ENCODE measurements at regions not wholly inside any gene's neighbourhood (a gene's known extent, or its start where the extent isn't known, plus 50 kb on each side); places are given as distances from the start of the nearest gene placed in this dataset.
"Not testable (repeated sequence)": the region's sequence is repeated elsewhere in the genome, so short reads cannot be mapped to it uniquely, and the experiment has no call there.

DNA sequence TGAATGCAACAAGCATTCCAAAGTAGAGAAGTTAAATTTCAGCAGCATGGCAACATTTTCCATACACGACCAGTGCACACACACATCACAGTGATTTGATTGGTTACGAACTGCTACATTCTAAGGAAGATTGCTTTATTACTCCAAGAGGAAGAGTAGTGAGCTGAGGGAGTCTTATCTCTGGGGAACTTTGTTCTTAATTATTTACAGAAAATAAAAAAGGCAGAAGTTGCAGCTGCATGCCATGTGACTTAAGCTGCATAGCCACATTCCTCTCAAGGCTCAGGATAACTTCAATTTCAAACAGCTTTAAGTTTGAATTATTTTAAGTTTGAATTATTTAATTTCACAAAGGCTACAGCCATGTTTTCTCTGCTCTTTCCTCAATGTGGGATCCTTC, 71.6 kb upstream of the HSPB3 start:
- Mint-ChIP-seq H3K27me3 (peaks cover 11% of the 10 kb centered on the region), H3K36me3 (peaks cover 3% of the 10 kb centered on the region), H3K9me3 (peaks cover 0 to 4% (median 0%) of the 10 kb centered on the region in 3 donors), H3K4me3 (no peak overlapping the region), H3K4me1 (no peaks in the 10 kb centered on the region), H3K27ac (no peak overlapping the region)

DNA sequence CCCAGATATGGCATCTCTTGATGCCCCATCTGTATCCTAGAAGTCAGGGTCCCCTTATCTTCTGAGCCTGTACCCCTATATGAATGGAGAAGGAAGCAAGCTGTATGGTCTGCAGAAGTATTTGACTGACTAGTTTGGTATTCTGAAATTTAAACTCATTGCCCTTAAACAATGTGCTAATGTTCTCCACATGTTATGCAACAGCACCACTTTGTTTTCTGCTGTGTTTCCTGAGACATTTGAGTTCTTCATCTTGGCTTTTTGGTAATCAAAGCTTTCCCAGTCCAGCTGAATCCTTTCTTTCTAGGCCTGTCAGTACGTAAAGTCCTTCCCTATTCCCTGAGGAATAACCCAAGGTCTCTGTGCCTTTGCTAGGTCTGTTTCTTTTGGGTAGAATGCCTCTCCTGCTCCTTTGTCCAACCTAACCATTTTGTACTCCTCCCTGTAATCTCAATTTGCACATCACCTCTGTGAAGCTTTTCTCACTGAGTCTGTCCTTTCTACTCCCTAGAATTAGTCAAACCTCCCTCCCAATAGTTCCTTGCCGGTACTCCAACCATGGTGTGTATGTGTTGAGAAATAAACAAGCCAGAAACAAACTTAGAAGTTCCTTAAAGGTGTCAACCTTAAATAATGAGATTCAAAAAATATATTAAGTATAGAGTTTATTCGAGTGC, 72.1 kb upstream of the HSPB3 start:
- Mint-ChIP-seq H3K27ac (no peak overlapping the region), H3K27me3 (peaks cover 16% of the 10 kb centered on the region), H3K4me3 (no peak overlapping the region), H3K4me1 (no peaks in the 10 kb centered on the region), H3K9me3 (peaks cover 0 to 4% (median 0%) of the 10 kb centered on the region in 3 donors), H3K36me3 (peaks cover 3% of the 10 kb centered on the region)

DNA sequence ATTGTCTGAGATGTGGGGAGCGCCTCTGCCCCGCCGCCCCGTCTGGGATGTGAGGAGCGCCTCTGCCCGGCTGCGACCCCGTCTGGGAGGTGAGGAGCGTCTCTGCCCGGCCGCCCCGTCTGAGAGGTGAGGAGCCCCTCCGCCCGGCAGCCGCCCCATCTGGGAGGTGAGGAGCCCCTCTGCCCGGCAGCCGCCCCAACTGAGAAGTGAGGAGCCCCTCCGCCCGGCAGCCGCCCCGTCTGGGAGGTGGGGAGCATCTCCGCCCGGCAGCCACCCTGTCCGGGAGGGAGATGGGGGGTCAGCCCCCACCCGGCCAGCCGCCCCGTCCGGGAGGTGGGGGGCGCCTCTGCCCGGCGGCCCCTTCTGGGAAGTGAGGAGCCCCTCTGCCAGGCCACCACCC, 70.9 kb upstream of the ARL15 start:
- not testable (repeated sequence) for H3K27ac Mint-ChIP-seq, H3K9me3 Mint-ChIP-seq, H3K4me3 Mint-ChIP-seq, H3K36me3 Mint-ChIP-seq, H3K4me1 Mint-ChIP-seq
- H3K27me3 Mint-ChIP-seq, result peaks cover 15% of the 10 kb centered on the region

GRCh38 chr5:54379590-54379989, 69.2 kb upstream of the ARL15 start:
- peaks cover 0 to 4% (median 1%) of the 10 kb centered on the region in 3 donors for H3K9me3 Mint-ChIP-seq
- H3K4me1 Mint-ChIP-seq, result no peaks in the 10 kb centered on the region
- no peak overlapping the region for H3K4me3 Mint-ChIP-seq
- H3K27ac Mint-ChIP-seq, result no peak overlapping the region
- peaks cover 21% of the 10 kb centered on the region for H3K27me3 Mint-ChIP-seq
- peaks cover 3% of the 10 kb centered on the region for H3K36me3 Mint-ChIP-seq

DNA sequence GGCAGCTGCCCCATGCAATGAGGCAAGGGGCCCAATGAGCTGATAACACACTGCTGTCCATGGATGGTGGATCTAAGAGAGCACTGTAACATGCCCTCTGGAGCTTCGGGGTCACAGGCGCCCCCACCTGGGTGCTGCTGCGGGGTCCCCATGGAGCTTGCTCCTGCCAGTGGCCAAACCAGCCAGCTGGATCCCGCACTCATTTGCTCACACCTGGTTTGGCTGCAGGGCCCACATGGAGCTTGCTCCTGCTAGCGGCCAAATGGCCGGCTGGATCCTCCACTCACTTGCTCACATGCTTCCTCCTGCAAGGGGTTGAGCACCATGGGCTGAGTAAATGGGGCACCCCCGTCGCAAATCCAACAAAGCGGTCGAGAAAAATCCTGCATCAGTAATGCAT, 68.3 kb upstream of the ARL15 start:
- Mint-ChIP-seq H3K36me3 (peaks cover 3% of the 10 kb centered on the region), H3K27ac (no peak overlapping the region), H3K4me1 (no peaks in the 10 kb centered on the region), H3K27me3 (peaks cover 24% of the 10 kb centered on the region), H3K4me3 (no peak overlapping the region), H3K9me3 (peaks cover 0 to 7% (median 1%) of the 10 kb centered on the region in 3 donors)

GRCh38 chr5:54377339-54377738, 67.0 kb upstream of the ARL15 start:
- H3K36me3 Mint-ChIP-seq, H3K4me1 Mint-ChIP-seq, H3K27ac Mint-ChIP-seq, H3K4me3 Mint-ChIP-seq: not testable (repeated sequence)
- peaks cover 21% of the 10 kb centered on the region for H3K27me3 Mint-ChIP-seq
- peaks cover 1 to 10% (median 3%) of the 10 kb centered on the region in 3 donors for H3K9me3 Mint-ChIP-seq

DNA sequence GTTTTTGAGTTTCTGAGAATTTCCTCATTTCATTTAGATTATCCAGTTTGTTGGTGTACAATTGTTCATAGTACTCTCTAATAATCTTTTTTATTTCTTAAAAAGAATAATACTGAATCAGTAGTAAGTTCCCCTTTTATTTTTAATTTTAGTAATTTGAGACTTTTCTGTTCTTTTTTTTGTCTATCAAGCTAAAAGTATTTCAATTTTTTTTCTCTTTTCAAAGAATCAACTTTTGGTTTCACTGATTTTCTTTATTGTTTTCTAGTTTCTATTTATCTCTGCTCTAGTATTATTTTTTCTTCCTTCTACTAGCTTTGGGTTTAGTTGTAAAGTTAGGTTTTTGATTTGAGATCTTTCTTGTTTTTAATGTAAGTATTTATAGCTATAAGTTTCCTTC, 60.6 kb upstream of the ARL15 start:
- Mint-ChIP-seq H3K27me3 (peaks cover 12% of the 10 kb centered on the region), H3K9me3 (peaks cover 0 to 6% (median 3%) of the 10 kb centered on the region in 3 donors), H3K4me3 (no peak overlapping the region), H3K36me3 (peaks cover 1% of the 10 kb centered on the region), H3K27ac (no peak overlapping the region), H3K4me1 (no peaks in the 10 kb centered on the region)

- no peak overlapping the region for H3K27ac Mint-ChIP-seq
- peaks cover 2% of the 10 kb centered on the region for H3K27me3 Mint-ChIP-seq
- H3K36me3 Mint-ChIP-seq, result peaks cover 1% of the 10 kb centered on the region
- H3K9me3 Mint-ChIP-seq, result peaks cover 0 to 3% (median 0%) of the 10 kb centered on the region in 3 donors
- H3K4me3 Mint-ChIP-seq, result no peak overlapping the region
- H3K4me1 Mint-ChIP-seq, result peaks cover 0 to 4% (median 2%) of the 10 kb centered on the region in 3 donors
These were observed 57.5 kb upstream of the ARL15 start for GRCh38 chr5:54367844-54368243.

DNA sequence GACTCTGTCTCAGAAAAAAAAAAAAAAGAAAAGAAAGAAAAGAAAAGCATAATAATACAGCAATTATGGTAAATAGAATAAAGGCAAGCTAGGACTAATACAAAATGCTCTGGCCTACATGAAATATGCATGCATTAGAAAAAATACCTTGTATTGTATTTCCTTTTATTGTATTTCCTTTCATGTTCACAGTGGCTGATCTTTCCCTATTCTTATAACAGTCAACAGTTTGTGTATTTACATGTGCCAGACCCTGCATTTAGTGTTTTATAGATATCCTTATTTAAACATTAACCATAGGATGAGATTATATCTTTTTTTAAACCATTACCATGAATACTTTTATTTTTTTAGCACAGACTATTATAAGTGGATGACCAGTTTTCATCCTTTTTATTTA, 56.3 kb upstream of the ARL15 start:
- Mint-ChIP-seq H3K4me1 (peaks cover 0 to 5% (median 3%) of the 10 kb centered on the region in 3 donors), H3K27me3 (peaks cover 8% of the 10 kb centered on the region), H3K4me3 (no peak overlapping the region), H3K36me3 (no peaks in the 10 kb centered on the region), H3K9me3 (no peaks in the 10 kb centered on the region), H3K27ac (no peak overlapping the region)

GRCh38 chr5:54363669-54364068, 53.3 kb upstream of the ARL15 start:
- no peaks in the 10 kb centered on the region for H3K36me3 Mint-ChIP-seq
- H3K9me3 Mint-ChIP-seq, result no peaks in the 10 kb centered on the region
- H3K27ac Mint-ChIP-seq, result no peak overlapping the region
- peaks cover 19% of the 10 kb centered on the region for H3K27me3 Mint-ChIP-seq
- peaks cover 0 to 5% (median 3%) of the 10 kb centered on the region in 3 donors for H3K4me1 Mint-ChIP-seq
- no peak overlapping the region for H3K4me3 Mint-ChIP-seq

DNA sequence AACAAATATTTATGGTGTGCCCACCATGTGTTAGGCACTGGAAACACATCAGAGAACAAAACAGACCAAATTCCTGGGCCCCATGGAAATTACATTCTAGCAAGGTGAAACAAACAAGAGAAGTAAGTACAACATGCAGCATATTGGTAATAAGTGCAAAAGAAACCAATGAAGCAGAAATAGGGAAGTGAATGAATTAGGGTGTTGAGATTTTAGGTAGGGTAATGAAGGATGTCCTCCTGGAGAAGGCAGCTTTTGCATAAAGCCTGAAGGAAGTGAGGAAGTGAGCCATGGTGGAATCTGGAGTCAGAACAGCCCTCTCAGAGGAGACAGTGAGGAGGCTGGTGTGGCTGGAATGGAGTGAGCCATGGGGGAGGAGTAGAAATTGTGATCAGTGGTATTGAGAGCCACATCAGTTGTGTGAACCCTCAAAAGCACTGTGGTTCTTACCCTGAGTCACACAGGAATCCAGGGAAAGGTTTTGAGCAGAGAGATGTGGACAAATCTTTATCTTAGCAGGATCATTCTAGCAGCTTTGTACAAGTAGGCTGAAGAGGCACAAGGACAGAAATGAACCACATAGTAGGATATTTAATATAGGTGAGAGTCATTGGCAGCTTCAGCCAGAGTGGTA, 52.7 kb upstream of the ARL15 start:
- Mint-ChIP-seq H3K36me3 (no peaks in the 10 kb centered on the region), H3K9me3 (no peaks in the 10 kb centered on the region), H3K4me3 (no peak overlapping the region), H3K27me3 (peaks cover 19% of the 10 kb centered on the region), H3K27ac (no peak overlapping the region), H3K4me1 (peaks cover 0 to 5% (median 3%) of the 10 kb centered on the region in 3 donors)

DNA sequence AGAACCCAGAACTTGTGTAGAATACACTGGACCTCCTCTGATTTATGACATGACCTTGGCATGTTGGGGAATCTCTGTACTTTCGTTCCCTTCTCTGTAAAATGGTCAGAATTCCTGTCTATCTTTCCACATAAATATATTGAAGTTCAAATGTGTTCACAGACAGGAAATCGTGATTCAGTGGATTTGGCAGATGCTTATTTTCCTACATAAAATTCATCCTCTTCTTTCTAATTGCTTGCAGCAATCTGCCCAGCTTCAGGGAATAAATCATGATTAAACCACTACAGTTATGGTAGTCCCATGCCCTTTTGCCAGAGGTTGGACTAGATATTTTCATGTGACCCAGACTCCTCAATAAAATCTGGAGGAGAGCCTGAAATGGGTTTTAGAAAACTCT, 52.1 kb upstream of the ARL15 start:
- Mint-ChIP-seq H3K4me3 (no peak overlapping the region), H3K9me3 (no peaks in the 10 kb centered on the region), H3K27me3 (peaks cover 19% of the 10 kb centered on the region), H3K4me1 (peaks cover 0 to 5% (median 3%) of the 10 kb centered on the region in 3 donors), H3K27ac (no peak overlapping the region), H3K36me3 (no peaks in the 10 kb centered on the region)

DNA sequence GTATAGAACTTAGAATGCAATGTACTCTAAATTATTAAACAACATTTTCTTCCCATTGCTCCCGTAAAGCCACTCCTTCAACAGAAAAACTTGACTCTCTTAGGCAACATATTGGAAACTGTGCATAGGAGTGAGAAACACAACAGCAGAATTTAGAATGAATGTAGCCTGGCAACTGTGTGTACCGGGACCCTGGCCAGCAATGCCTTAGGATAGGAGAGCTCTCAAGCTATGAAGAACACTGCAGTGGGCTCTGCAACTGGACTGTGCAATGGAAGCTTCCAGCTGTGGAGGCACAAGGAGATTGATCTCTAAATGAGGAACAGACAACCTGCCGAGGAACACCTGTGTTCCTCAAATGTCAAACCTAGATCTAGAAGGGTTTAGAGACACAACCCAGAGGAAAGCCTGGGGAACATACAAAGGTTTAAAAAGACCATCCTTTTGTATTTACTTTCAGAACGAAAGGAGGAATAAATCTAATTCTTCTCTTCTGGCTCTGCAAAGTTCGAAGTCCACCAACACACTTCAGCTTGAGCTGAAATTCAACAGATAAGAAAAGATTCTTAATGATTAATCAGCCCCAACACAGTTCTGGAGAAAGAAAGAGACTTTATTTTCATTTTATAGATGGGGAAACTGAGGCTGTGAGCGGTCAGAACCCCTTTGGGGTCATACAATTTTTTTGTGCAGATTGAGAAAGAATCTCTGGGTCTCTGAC, 51.5 kb upstream of the ARL15 start:
- Mint-ChIP-seq H3K27ac (no peak overlapping the region), H3K4me3 (no peak overlapping the region), H3K9me3 (no peaks in the 10 kb centered on the region), H3K27me3 (peaks cover 19% of the 10 kb centered on the region), H3K36me3 (no peaks in the 10 kb centered on the region), H3K4me1 (peaks cover 0 to 5% (median 3%) of the 10 kb centered on the region in 3 donors)

DNA sequence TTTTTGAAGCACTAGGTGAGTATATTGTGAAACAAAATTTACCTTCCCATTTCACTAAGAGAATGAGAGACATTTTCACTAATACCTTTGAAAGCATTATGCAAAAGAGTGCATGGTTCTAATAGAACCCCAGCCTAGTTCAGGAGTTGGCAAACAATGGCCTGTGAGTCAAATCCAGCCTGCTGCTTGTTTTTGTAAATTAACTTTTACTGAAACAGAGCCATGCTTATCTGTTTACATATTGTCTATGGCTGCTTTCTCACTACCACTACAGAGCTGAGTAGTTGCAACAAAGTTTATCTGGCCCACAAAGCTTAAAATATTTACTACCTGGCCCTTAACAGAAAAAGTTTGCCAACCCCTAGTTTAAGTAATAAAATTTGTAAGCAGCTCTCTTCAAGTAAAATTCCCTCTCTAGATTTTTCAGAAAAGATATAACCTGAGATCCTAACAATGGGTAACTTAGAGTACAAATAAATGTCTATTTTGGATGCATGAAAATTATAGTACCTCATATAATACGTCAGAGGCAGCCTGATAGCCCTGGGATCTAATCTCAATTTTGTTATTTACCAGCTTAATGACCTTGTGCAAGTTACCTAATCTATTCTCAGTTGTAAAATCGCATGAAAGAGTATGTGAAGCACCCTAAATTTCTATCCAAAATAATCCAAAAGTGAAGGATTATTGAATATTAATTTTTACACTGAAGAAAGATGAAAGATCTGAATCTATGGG, 50.7 kb upstream of the ARL15 start:
- H3K4me1 Mint-ChIP-seq, result peaks cover 0 to 5% (median 3%) of the 10 kb centered on the region in 3 donors
- peaks cover 0 to under 1% (median under 1%) of the 10 kb centered on the region in 3 donors for H3K9me3 Mint-ChIP-seq
- H3K36me3 Mint-ChIP-seq, result no peaks in the 10 kb centered on the region
- H3K4me3 Mint-ChIP-seq, result no peak overlapping the region
- peaks cover 20% of the 10 kb centered on the region for H3K27me3 Mint-ChIP-seq
- H3K27ac Mint-ChIP-seq, result no peak overlapping the region

All from IgD-negative memory B cell (primary cell).